OCI-LY1 (cell line): ENCODE measurements at regions not wholly inside any gene's neighbourhood (a gene's known extent, or its start where the extent isn't known, plus 50 kb on each side); places are given as distances from the start of the nearest gene placed in this dataset.

Experiments
- EZH2 ChIP-seq: fragments of 200-600 bp; sonication (generic), shearing (Covaris generic); IDR thresholded peaks from 2 replicates; pipeline ENCODE4 v1.8.0; 2017; ENCODE audit warnings: borderline replicate concordance, mixed run types, mild to moderate bottlenecking, antibody characterized with exemption, low read length, moderate library complexity, mixed read lengths
- TF ChIP-seq, protein P1 (sequence below): fragments of 200-600 bp; sonication (generic), shearing (Covaris generic); IDR thresholded peaks from 2 replicates; pipeline ENCODE4 v1.5.1; 2017; ENCODE audit warnings: mild to moderate bottlenecking, antibody characterized with exemption, low read length, moderate library complexity, mixed read lengths

DNA sequence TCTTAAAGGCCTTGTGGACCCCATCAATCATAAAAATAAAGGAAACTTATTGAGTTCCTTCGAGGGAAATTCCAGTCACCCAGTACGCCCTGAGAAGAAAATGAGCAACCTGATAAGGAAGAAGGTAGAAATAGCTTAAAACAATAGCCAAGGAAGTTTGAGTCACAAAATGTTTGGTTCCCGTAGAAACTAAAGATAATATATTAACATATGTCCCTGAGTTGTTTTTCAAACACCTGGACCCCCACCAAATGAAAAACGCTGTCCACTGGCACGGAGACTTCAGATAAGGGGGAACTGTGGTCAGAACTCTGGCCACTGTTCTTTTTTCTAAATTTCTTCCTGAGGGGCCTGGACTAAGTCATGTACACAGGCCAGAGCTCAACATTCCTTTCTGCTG is 669.1 kb downstream of the ADCYAP1 start:
- TF ChIP-seq, protein P1, sequence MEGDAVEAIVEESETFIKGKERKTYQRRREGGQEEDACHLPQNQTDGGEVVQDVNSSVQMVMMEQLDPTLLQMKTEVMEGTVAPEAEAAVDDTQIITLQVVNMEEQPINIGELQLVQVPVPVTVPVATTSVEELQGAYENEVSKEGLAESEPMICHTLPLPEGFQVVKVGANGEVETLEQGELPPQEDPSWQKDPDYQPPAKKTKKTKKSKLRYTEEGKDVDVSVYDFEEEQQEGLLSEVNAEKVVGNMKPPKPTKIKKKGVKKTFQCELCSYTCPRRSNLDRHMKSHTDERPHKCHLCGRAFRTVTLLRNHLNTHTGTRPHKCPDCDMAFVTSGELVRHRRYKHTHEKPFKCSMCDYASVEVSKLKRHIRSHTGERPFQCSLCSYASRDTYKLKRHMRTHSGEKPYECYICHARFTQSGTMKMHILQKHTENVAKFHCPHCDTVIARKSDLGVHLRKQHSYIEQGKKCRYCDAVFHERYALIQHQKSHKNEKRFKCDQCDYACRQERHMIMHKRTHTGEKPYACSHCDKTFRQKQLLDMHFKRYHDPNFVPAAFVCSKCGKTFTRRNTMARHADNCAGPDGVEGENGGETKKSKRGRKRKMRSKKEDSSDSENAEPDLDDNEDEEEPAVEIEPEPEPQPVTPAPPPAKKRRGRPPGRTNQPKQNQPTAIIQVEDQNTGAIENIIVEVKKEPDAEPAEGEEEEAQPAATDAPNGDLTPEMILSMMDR = no peak
- no peak for TF ChIP-seq EZH2
